ENCODE measurements at regions not wholly inside any gene's neighbourhood (a gene's known extent, or its start where the extent isn't known, plus 50 kb on each side); places are given as distances from the start of the nearest gene placed in this dataset.

DNA sequence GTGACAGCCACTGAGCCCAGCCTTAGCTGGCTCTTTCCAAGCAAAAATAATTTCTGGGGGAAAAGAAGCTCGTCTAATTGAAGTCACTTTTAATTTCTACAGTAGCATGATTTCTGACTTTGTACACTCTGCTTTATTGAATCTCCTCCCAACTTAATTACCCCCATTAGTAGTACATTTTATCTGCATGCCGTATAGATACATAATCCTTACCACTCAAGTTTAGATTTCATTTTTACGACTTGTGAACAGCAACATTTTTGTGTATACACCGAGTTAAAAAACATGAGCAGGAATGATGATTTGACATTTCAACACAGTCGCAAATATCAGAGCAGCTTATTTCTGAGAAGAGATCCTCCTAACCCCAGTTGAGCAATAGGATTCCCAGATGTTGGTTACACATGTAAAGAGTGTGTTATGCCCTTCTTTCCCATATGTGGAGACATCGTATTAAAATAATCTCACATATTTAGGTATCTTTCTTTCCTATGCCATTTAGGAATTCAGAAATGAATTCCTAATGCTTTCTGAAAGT is 127.3 kb upstream of the MTHFD1L start:
- TF ChIP-seq, protein P1, sequence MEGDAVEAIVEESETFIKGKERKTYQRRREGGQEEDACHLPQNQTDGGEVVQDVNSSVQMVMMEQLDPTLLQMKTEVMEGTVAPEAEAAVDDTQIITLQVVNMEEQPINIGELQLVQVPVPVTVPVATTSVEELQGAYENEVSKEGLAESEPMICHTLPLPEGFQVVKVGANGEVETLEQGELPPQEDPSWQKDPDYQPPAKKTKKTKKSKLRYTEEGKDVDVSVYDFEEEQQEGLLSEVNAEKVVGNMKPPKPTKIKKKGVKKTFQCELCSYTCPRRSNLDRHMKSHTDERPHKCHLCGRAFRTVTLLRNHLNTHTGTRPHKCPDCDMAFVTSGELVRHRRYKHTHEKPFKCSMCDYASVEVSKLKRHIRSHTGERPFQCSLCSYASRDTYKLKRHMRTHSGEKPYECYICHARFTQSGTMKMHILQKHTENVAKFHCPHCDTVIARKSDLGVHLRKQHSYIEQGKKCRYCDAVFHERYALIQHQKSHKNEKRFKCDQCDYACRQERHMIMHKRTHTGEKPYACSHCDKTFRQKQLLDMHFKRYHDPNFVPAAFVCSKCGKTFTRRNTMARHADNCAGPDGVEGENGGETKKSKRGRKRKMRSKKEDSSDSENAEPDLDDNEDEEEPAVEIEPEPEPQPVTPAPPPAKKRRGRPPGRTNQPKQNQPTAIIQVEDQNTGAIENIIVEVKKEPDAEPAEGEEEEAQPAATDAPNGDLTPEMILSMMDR (IDR thresholded peaks at IDR 0.05), result no peak
- no peak for TF ChIP-seq POLR2A (IDR thresholded peaks at IDR 0.05)
